Progenitor cell of endocrine pancreas (in vitro differentiated cells): ENCODE measurements at regions not wholly inside any gene's neighbourhood (a gene's known extent, or its start where the extent isn't known, plus 50 kb on each side); places are given as distances from the start of the nearest gene placed in this dataset.

Experiments used
- DNase-seq: peaks from one replicate; pipeline ENCODE4 v3.0.0; 2021; ENCODE audit warnings: low spot score; ENCODE audit not compliant: unreplicated experiment
- H3K27ac Mint-ChIP-seq: 2 replicates; pipeline ENCODE4 v1.8.0; 2021; ENCODE audit warnings: mild to moderate bottlenecking, moderate library complexity, mixed read lengths
- H3K27me3 Mint-ChIP-seq: 2 replicates; pipeline ENCODE4 v1.8.0; 2021; ENCODE audit warnings: mixed read lengths
- H3K36me3 Mint-ChIP-seq: 2 replicates; pipeline ENCODE4 v1.8.0; 2022; ENCODE audit warnings: mixed read lengths; ENCODE audit not compliant: insufficient read depth
- H3K4me1 Mint-ChIP-seq: 2 replicates; pipeline ENCODE4 v1.8.0; 2021; ENCODE audit warnings: low read depth, mixed read lengths
- H3K4me3 Mint-ChIP-seq: 2 replicates; pipeline ENCODE4 v1.8.0; 2021; ENCODE audit warnings: low read depth, mild to moderate bottlenecking, moderate library complexity, mixed read lengths
- H3K9me3 Mint-ChIP-seq: 2 replicates; pipeline ENCODE4 v1.8.0; 2021; ENCODE audit warnings: low read depth, mixed read lengths
- TF ChIP-seq, protein P1 (sequence below): fragments of 200-600 bp; sonication (generic); IDR thresholded peaks from one replicate; pipeline ENCODE4 v1.5.0; 2021; ENCODE audit warnings: antibody characterized with exemption, mild to moderate bottlenecking; ENCODE audit not compliant: unreplicated experiment

DNA sequence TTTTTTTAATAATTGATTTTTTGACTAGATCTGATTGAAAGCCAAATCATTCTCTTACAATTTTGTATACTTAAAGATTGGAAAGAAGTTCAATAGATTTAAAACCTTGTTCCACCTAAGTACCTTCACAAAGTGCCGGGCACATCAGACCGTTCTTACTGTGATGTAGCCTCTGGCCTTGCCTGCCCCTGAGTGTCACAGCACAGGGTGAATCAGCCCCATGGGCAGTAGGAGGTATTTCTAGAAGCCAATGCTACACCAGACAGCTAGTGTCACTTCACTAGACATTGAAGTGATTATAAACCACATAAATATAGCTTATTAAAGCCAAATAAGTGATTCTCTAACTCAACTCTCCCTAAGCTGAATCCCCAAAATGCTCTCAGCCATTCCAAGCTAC, 131.3 kb downstream of the LACC1 start:
- H3K36me3 Mint-ChIP-seq = no peaks in the 10 kb centered on the region
- TF ChIP-seq, protein P1, sequence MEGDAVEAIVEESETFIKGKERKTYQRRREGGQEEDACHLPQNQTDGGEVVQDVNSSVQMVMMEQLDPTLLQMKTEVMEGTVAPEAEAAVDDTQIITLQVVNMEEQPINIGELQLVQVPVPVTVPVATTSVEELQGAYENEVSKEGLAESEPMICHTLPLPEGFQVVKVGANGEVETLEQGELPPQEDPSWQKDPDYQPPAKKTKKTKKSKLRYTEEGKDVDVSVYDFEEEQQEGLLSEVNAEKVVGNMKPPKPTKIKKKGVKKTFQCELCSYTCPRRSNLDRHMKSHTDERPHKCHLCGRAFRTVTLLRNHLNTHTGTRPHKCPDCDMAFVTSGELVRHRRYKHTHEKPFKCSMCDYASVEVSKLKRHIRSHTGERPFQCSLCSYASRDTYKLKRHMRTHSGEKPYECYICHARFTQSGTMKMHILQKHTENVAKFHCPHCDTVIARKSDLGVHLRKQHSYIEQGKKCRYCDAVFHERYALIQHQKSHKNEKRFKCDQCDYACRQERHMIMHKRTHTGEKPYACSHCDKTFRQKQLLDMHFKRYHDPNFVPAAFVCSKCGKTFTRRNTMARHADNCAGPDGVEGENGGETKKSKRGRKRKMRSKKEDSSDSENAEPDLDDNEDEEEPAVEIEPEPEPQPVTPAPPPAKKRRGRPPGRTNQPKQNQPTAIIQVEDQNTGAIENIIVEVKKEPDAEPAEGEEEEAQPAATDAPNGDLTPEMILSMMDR = no peak

DNA sequence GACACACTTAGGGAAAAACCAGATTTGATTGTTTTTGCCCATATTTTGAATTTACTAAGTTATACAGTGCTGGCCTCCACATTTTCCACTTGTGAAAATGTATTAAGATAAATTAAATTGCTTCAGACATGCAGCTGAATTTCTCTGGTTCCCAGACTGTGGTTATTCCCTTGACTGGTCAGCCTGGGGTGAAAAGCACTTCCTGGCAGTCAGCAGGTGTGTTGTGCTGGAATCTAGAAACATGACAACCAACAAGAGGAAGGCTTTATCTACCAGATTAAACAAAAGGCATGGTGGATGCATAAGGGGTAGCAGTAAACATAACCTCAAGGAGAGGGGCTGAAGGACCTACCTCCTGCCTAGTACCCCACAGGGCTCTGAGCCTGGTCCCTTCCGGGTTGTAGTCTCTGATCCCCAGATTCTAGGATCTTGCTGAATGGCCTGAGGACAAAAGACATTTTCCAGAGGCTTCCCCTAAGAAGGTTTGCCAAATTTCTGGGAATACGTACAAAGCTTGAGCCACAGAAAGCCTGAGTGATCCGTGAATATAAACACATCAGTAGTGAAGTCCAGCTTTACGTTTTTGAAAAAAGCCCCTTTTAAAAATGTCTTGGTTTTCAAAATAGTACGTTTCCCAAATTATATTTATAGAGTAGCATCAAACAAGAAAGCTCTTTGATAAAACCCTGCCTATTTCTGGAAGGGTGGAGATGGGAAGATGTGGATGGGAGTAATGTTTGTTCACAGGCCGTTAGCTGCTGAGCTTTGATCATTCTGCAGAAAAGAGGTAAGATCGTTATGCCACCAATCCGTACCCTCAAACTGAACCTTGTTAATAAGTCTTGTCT, 133.4 kb downstream of the LACC1 start:
- H3K4me3 Mint-ChIP-seq = no peak overlapping the region
- no peaks in the 10 kb centered on the region for H3K36me3 Mint-ChIP-seq
- TF ChIP-seq, protein P1 = no peak
- no peak for DNase-seq
- peaks cover 3% of the 10 kb centered on the region for H3K9me3 Mint-ChIP-seq
- no peak overlapping the region for H3K27ac Mint-ChIP-seq
- peaks cover 11% of the 10 kb centered on the region for H3K4me1 Mint-ChIP-seq
- H3K27me3 Mint-ChIP-seq = peaks cover 7% of the 10 kb centered on the region

More for the DNA sequence above, 131.3 kb downstream of the LACC1 start:
- H3K27me3 Mint-ChIP-seq = no peaks in the 10 kb centered on the region
- peaks cover 10% of the 10 kb centered on the region for H3K9me3 Mint-ChIP-seq
- no peak overlapping the region for H3K4me3 Mint-ChIP-seq
- peaks cover 6% of the 10 kb centered on the region for H3K4me1 Mint-ChIP-seq
- no peak overlapping the region for H3K27ac Mint-ChIP-seq
- DNase-seq = no peak

DNA sequence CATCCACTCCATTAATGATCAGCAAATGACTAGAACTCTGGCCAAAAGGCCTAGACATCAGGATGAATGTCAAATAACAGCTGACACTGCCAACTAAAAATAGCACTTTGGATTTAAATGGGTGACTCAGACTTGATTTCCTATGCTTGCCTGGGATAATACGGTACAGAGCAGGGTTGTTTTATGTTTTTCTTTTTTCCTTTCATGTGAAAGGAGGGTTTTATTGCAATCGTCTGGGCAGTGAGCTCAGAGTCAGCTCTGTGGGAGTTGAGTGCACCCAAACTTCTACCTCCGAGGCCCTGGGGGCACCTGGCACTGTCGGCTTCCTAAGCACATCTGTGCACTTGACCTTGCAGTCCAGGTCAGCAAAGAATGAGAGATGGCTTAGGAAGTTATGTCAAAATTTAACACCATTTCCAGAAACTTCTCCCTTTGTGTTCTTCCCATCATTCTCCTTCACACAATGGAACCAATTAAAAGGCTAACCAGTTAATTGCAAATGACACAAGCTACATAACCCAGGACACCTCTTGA, 134.1 kb downstream of the LACC1 start:
- Mint-ChIP-seq H3K4me1 (peaks cover 16% of the 10 kb centered on the region), H3K9me3 (peaks cover 3% of the 10 kb centered on the region), H3K4me3 (no peak overlapping the region), H3K36me3 (no peaks in the 10 kb centered on the region), H3K27me3 (peaks cover 7% of the 10 kb centered on the region), H3K27ac (no peak overlapping the region)
- DNase-seq = no peak
- TF ChIP-seq, protein P1 = no peak

DNA sequence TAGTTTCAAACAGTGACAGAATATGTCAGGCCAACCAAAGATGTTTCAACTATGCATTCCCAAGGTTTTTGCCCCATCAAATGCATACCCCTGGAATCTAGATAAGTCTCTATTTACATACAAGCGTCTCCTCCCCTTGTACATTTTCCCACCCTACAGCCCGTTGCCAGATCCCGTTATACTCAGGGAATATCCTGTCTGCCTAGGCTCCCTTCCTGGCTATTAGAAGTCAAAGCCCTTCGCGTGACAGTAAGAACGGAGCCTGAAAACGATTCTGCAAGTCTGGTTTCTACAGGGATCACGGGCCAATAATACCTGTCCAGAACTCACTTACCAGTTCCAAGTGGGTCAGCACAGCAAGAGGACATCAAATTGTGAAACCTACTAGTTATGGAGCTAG, 134.8 kb downstream of the LACC1 start:
- DNase-seq = no peak
- Mint-ChIP-seq H3K9me3 (peaks cover 3% of the 10 kb centered on the region), H3K36me3 (no peaks in the 10 kb centered on the region), H3K27me3 (peaks cover 7% of the 10 kb centered on the region), H3K4me3 (no peak overlapping the region), H3K27ac (no peak overlapping the region), H3K4me1 (peaks cover 16% of the 10 kb centered on the region)
- TF ChIP-seq, protein P1 = no peak

DNA sequence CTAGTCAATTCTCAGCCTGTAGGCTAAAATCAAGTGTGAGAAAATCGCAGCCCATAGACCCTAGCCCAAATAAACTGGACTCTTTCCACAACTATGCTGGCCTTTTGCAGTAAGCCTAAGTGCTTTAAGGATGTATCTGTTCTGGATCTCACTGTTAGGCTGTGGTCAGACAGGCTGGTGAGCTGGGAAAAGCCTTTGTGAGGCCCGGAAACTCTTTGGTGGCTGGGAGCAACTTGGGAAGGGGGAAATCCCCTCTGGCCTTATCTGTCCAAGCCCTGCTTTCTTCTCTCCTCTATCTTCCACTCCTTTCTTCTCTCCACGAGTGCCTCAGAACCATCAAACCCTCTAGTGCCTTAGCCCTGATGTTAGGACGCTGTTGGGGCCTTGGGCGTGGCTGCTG, 135.4 kb downstream of the LACC1 start:
- Mint-ChIP-seq H3K36me3 (no peaks in the 10 kb centered on the region), H3K27ac (no peak overlapping the region)

More for the DNA sequence above, 135.4 kb downstream of the LACC1 start:
- H3K9me3 Mint-ChIP-seq = peaks cover 3% of the 10 kb centered on the region
- no peak for DNase-seq
- H3K4me3 Mint-ChIP-seq = no peak overlapping the region
- peaks cover 16% of the 10 kb centered on the region for H3K4me1 Mint-ChIP-seq
- TF ChIP-seq, protein P1 = no peak
- H3K27me3 Mint-ChIP-seq = peaks cover 7% of the 10 kb centered on the region
